SIG-M5 (cell line): ENCODE measurements at regions not wholly inside any gene's neighbourhood (a gene's known extent, or its start where the extent isn't known, plus 50 kb on each side); places are given as distances from the start of the nearest gene placed in this dataset.
"Not testable (repeated sequence)": the region's sequence is repeated elsewhere in the genome, so short reads cannot be mapped to it uniquely, and the experiment has no call there.

Experiments
- DNase-seq: peaks from one replicate; lab custom pipeline; 2025; lab: John Stamatoyannopoulos, UW

- no peak for DNase-seq
Measured at GRCh38 chr6:67219346-67219745, 1415.7 kb upstream of the ADGRB3 start.

- no peak for DNase-seq
Measured at GRCh38 chr6:67212584-67212983, 1422.5 kb upstream of the ADGRB3 start.

- no peak for DNase-seq
Measured at GRCh38 chr6:67210450-67210849, 1424.6 kb upstream of the ADGRB3 start.

GRCh38 chr6:67201563-67201962 lies 1433.5 kb upstream of the ADGRB3 start:
- no peak for DNase-seq

GRCh38 chr6:67200626-67201403 lies 1434.3 kb upstream of the ADGRB3 start:
- DNase-seq = no peak

- no peak for DNase-seq
Measured at GRCh38 chr6:67199425-67199824, 1435.7 kb upstream of the ADGRB3 start.

GRCh38 chr6:67190733-67191132 lies 1444.3 kb upstream of the ADGRB3 start:
- DNase-seq = no peak

- no peak for DNase-seq
Measured at GRCh38 chr6:67184405-67184804, 1450.7 kb upstream of the ADGRB3 start.

- DNase-seq = no peak
Measured at GRCh38 chr6:67175101-67175500, 1460.0 kb upstream of the ADGRB3 start.

GRCh38 chr6:67165606-67166005 lies 1458.6 kb upstream of the EYS start:
- DNase-seq = no peak

- DNase-seq = no peak
Measured at GRCh38 chr6:67160820-67161219, 1453.8 kb upstream of the EYS start.

- DNase-seq = no peak
Measured at GRCh38 chr6:67141005-67141404, 1434.0 kb upstream of the EYS start.

- DNase-seq = no peak
Measured at GRCh38 chr6:67133973-67134372, 1426.9 kb upstream of the EYS start.

- DNase-seq = no peak
Measured at GRCh38 chr6:67131827-67132226, 1424.8 kb upstream of the EYS start.

- DNase-seq = no peak
Measured at GRCh38 chr6:67129780-67130179, 1422.8 kb upstream of the EYS start.

- DNase-seq = no peak
Measured at GRCh38 chr6:67127041-67127440, 1420.0 kb upstream of the EYS start.

GRCh38 chr6:67121115-67121514 lies 1414.1 kb upstream of the EYS start:
- DNase-seq = no peak

GRCh38 chr6:67112120-67112519 lies 1405.1 kb upstream of the EYS start:
- no peak for DNase-seq

GRCh38 chr6:67102743-67103142 lies 1395.7 kb upstream of the EYS start:
- DNase-seq = no peak

GRCh38 chr6:67095618-67096226 lies 1388.7 kb upstream of the EYS start:
- DNase-seq = not testable (repeated sequence)

GRCh38 chr6:67094431-67094946 lies 1387.5 kb upstream of the EYS start:
- no peak for DNase-seq

GRCh38 chr6:67073938-67074337 lies 1366.9 kb upstream of the EYS start:
- DNase-seq = no peak

GRCh38 chr6:67068781-67069180 lies 1361.8 kb upstream of the EYS start:
- DNase-seq = no peak

GRCh38 chr6:67064323-67064722 lies 1357.3 kb upstream of the EYS start:
- no peak for DNase-seq
